H1 (cell line): ENCODE measurements at regions not wholly inside any gene's neighbourhood (a gene's known extent, or its start where the extent isn't known, plus 50 kb on each side); places are given as distances from the start of the nearest gene placed in this dataset.

Source experiments
- CTCF ChIA-PET: fragments of 300-600 bp; sonication (Branson Sonifier 250); formaldehyde crosslinking; loops from one replicate; lab custom pipeline; 2021; ENCODE audit not compliant: partially characterized antibody; lab: Charles Lee
- POLR2A ChIA-PET: fragments of 300-600 bp; sonication (Branson Sonifier 250); formaldehyde crosslinking; loops from one replicate; lab custom pipeline; 2021; ENCODE audit warnings: inconsistent platforms; ENCODE audit not compliant: partially characterized antibody; lab: Charles Lee
- DNase-seq, 2 experiments: peaks; one replicate each; pipeline versions ENCODE4 v3.0.0 to v3.0.0-alpha.2; 2010 to 2022; ENCODE audit warnings: low spot score in 2 of 2, low read depth in 1 of 2, mixed read lengths in 1 of 2
- FAIRE-seq: peaks from 2 replicates; lab custom pipeline; 2011; peaks lifted over from hg19 to GRCh38; lab: Jason Lieb, UNC
- H2AFZ ChIP-seq: 2 replicates; pipeline ENCODE4 v1.8.1; 2012; ENCODE audit warnings: low read length, inconsistent platforms
- H2AK5ac ChIP-seq: 2 replicates; pipeline ENCODE4 v1.6.1; 2013; ENCODE audit warnings: low read depth, low read length
- H2BK120ac ChIP-seq: replicated peaks from 2 replicates; pipeline ENCODE3; 2013; ENCODE audit warnings: low read depth, low read length, inconsistent platforms
- H2BK12ac ChIP-seq: 2 replicates; pipeline ENCODE4 v1.6.1; 2013; ENCODE audit warnings: low read depth, low read length
- H2BK15ac ChIP-seq: 2 replicates; pipeline ENCODE4 v1.6.1; 2013; ENCODE audit warnings: low read length
- H2BK20ac ChIP-seq: 2 replicates; pipeline ENCODE4 v1.6.1; 2013; ENCODE audit warnings: low read length
- H2BK5ac ChIP-seq: 2 replicates; pipeline ENCODE4 v1.6.1; 2013; ENCODE audit warnings: low read depth, low read length
- H3K14ac ChIP-seq: 2 replicates; pipeline ENCODE4 v1.6.1; 2013; ENCODE audit warnings: inconsistent platforms; ENCODE audit not compliant: insufficient read length
- H3K18ac ChIP-seq: 2 replicates; pipeline ENCODE4 v1.6.1; 2013; ENCODE audit warnings: low read length; ENCODE audit errors: extremely low read depth
- H3K23ac ChIP-seq: 2 replicates; pipeline ENCODE4 v1.6.1; 2013; ENCODE audit warnings: inconsistent platforms; ENCODE audit not compliant: insufficient read length
- H3K23me2 ChIP-seq: 2 replicates; pipeline ENCODE4 v1.6.1; 2013; ENCODE audit warnings: low read depth, low read length
- H3K27ac ChIP-seq: 2 replicates; pipeline ENCODE4 v1.6.1; 2011; ENCODE audit warnings: low read depth, low read length, inconsistent platforms
- H3K27me3 ChIP-seq, 4 experiments: replicated peaks in 1 of 4; 1 replicate in 1 of 4; 2 replicates in 3 of 4; pipeline versions ENCODE4 v1.6.1 to v1.8.1; 2011 to 2013; ENCODE audit warnings: low read length in 3 of 4, mild to moderate bottlenecking in 3 of 4, inconsistent platforms in 2 of 4, mixed read lengths in 2 of 4, moderate library complexity in 1 of 4; ENCODE audit not compliant: control insufficient read depth in 3 of 4, insufficient read depth in 3 of 4; ENCODE audit errors: extremely low read depth in 1 of 4
- H3K36me3 ChIP-seq, 4 experiments: 2 replicates each; pipeline versions ENCODE4 v1.6.1 to v1.8.1; 2011 to 2013; ENCODE audit warnings: mild to moderate bottlenecking in 4 of 4, low read length in 3 of 4, moderate library complexity in 2 of 4, control low read depth in 1 of 4, inconsistent platforms in 1 of 4; ENCODE audit not compliant: insufficient read depth in 4 of 4, control insufficient read depth in 2 of 4
- H3K4ac ChIP-seq: replicated peaks from 2 replicates; pipeline ENCODE3; 2013; ENCODE audit warnings: low read length, low read depth, mixed read lengths, inconsistent platforms; ENCODE audit not compliant: insufficient read length
- H3K4me1 ChIP-seq, 4 experiments: replicated peaks in 1 of 4; 1 replicate in 1 of 4; 2 replicates in 3 of 4; pipeline versions ENCODE4 v1.6.1 to v1.8.1; 2011 to 2013; ENCODE audit warnings: low read length in 3 of 4, inconsistent platforms in 2 of 4, mixed read lengths in 1 of 4; ENCODE audit not compliant: insufficient read depth in 4 of 4, control insufficient read depth in 3 of 4
- H3K4me2 ChIP-seq, 2 experiments: 2 replicates each; pipeline versions ENCODE4 v1.6.1 to v1.8.1; 2011 to 2013; ENCODE audit warnings: low read depth in 2 of 2, low read length in 2 of 2, control low read depth in 1 of 2, inconsistent platforms in 1 of 2, mild to moderate bottlenecking in 1 of 2; ENCODE audit not compliant: insufficient read depth in 1 of 2
- H3K4me3 ChIP-seq, 4 experiments: fragments of 200-600, 300-600 bp in 1 of 4; sonication (generic), shearing (Covaris generic), sonication (Bioruptor Twin) in 1 of 4; 2 replicates each; pipeline versions ENCODE4 v1.5.1 to v1.8.1; 2011 to 2016; ENCODE audit warnings: low read length in 4 of 4, low read depth in 3 of 4, control low read depth in 2 of 4, inconsistent platforms in 2 of 4, mild to moderate bottlenecking in 2 of 4, mixed read lengths in 1 of 4, moderate library complexity in 1 of 4; ENCODE audit not compliant: insufficient read depth in 2 of 4; ENCODE audit errors: extremely low read depth in 1 of 4
- H3K56ac ChIP-seq: replicated peaks from 2 replicates; pipeline ENCODE3; 2013; ENCODE audit warnings: low read depth, mild to moderate bottlenecking, mixed read lengths, low read length, inconsistent platforms; ENCODE audit not compliant: insufficient read length
- H3K79me1 ChIP-seq: 2 replicates; pipeline ENCODE4 v1.6.1; 2013; ENCODE audit warnings: low read depth, low read length, control low read depth
- H3K79me2 ChIP-seq, 2 experiments: 2 replicates each; pipeline versions ENCODE4 v1.6.1 to v1.8.1; 2012 to 2013; ENCODE audit warnings: low read length in 2 of 2, mild to moderate bottlenecking in 2 of 2, inconsistent platforms in 1 of 2; ENCODE audit not compliant: insufficient read depth in 2 of 2, control insufficient read depth in 1 of 2
- H3K9ac ChIP-seq, 4 experiments: replicated peaks in 1 of 4; 1 replicate in 1 of 4; 2 replicates in 3 of 4; pipeline versions ENCODE4 v1.6.1 to v1.8.1; 2011 to 2013; ENCODE audit warnings: low read depth in 3 of 4, low read length in 3 of 4, control low read depth in 2 of 4, mild to moderate bottlenecking in 2 of 4, moderate library complexity in 2 of 4, inconsistent platforms in 1 of 4; ENCODE audit errors: extremely low read depth in 1 of 4
- H3K9me3 ChIP-seq, 2 experiments: 2 replicates each; pipeline versions ENCODE4 v1.6.1 to v1.8.1; 2012 to 2013; ENCODE audit warnings: mild to moderate bottlenecking in 2 of 2, moderate library complexity in 2 of 2, control low read depth in 1 of 2, inconsistent platforms in 1 of 2, low read depth in 1 of 2, low read length in 1 of 2, mixed read lengths in 1 of 2; ENCODE audit not compliant: insufficient read depth in 2 of 2
- H4K20me1 ChIP-seq, 2 experiments: replicated peaks in 1 of 2; 2 replicates each; pipeline versions ENCODE3 to v1.8.1; 2011 to 2013; ENCODE audit warnings: inconsistent platforms in 2 of 2, low read length in 2 of 2, mild to moderate bottlenecking in 1 of 2; ENCODE audit not compliant: insufficient read depth in 2 of 2, control insufficient read depth in 1 of 2
- H4K5ac ChIP-seq: 2 replicates; pipeline ENCODE4 v1.6.1; 2013; ENCODE audit warnings: low read length, low read depth, mixed read lengths, inconsistent platforms; ENCODE audit not compliant: insufficient read length
- H4K8ac ChIP-seq: 2 replicates; pipeline ENCODE4 v1.8.0; 2013; ENCODE audit warnings: mild to moderate bottlenecking, moderate library complexity, low read length, inconsistent platforms; ENCODE audit not compliant: insufficient read depth; ENCODE audit errors: extremely low read depth
- H4K91ac ChIP-seq: replicated peaks from 2 replicates; pipeline ENCODE3; 2013; ENCODE audit warnings: low read length, mixed read lengths, inconsistent platforms; ENCODE audit not compliant: insufficient read length
- CEBPB ChIP-seq: IDR thresholded peaks from 2 replicates; pipeline ENCODE4 v1.6.1; 2012; ENCODE audit warnings: low read depth, low read length
- RAD21 ChIP-seq, 2 experiments: IDR thresholded peaks in 1 of 2; conservative IDR thresholded peaks in 1 of 2; 2 replicates each; pipeline ENCODE4 v1.6.1; 2011; ENCODE audit warnings: low read depth in 2 of 2, low read length in 2 of 2, improper control_type of control experiment in 1 of 2, inconsistent platforms in 1 of 2, mild to moderate bottlenecking in 1 of 2, moderate library complexity in 1 of 2
- TAF1 ChIP-seq: IDR thresholded peaks from 2 replicates; pipeline ENCODE4 v1.6.1; 2011; ENCODE audit warnings: mild to moderate bottlenecking, low read depth, low read length
- WGBS, 2 experiments: shearing (Covaris generic) in 1 of 2; methylation state at CpG; one replicate each; pipeline versions ENCODE4 v1.1.6 to v1.1.7; 2013 to 2015; ENCODE audit warnings: low lambda C conversion rate in 2 of 2, mixed read lengths in 2 of 2, inconsistent platforms in 1 of 2, low coverage in 1 of 2, missing lambda C conversion rate in 1 of 2; ENCODE audit not compliant: insufficient replicate concordance in 2 of 2, insufficient coverage in 1 of 2, insufficient read length in 1 of 2; ENCODE audit errors: extremely low coverage in 1 of 2, missing lambda C conversion rate in 1 of 2; 5-methylcytosine and 5-hydroxymethylcytosine counted together
- TF ChIP-seq, protein P1 (sequence below), 3 experiments: IDR thresholded peaks; 1 replicate in 2 of 3; 2 replicates in 1 of 3; pipeline versions ENCODE4 v1.5.1 to v1.6.1; 2011; ENCODE audit warnings: low read length in 3 of 3, mild to moderate bottlenecking in 3 of 3, inconsistent platforms in 2 of 3, low read depth in 1 of 3, moderate library complexity in 1 of 3; ENCODE audit not compliant: insufficient read depth in 1 of 3; ENCODE audit errors: control extremely low read depth in 1 of 3

DNA sequence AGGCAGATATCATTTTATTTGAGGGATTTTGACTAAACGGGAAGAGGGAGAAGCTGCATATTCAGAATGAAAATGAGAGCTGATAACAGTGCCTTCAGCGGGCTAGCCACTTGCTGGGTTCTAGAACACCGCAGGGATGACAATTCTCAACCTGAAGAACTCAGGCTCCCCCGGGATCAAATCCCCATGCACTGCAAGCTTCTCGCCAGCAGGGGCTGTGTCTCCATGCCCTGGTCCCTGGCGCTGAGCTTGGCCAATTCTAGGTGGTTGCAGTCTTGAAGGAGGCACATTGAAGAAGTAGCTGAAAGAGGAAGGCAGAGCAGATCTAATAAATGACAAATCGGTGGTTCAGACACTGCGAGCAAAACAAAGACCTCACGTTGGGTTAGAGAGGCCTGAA is 128.7 kb downstream of the UQCRFS1 start:
- Histone ChIP-seq H3K27ac (no peak overlapping the region), H3K56ac (no peak overlapping the region), H3K4ac (peak overlapping the region; percentile 29), H2BK120ac (no peak overlapping the region), H3K4me1 (peaks cover 0 to 5% (median 2%) of the 10 kb centered on the region in 4 experiments; a peak in 4 of 7 replicates), H2BK12ac (no peak overlapping the region), H3K4me2 (no peak overlapping the region), H3K14ac (no peak overlapping the region), H3K4me3 (no peak overlapping the region), H3K23me2 (no peaks in the 10 kb centered on the region), H4K91ac (no peak overlapping the region), H3K9me3 (no peaks in the 10 kb centered on the region), H2AK5ac (no peak overlapping the region), H4K8ac (no peak overlapping the region; the same call in 1 of the 2 replicates), H2AFZ (no peak overlapping the region), H3K36me3 (no peaks in the 10 kb centered on the region), H3K18ac (no peak overlapping the region), H3K23ac (no peak overlapping the region), H3K9ac (no peak overlapping the region), H2BK5ac (no peak overlapping the region), H2BK20ac (no peak overlapping the region), H4K20me1 (no peaks in the 10 kb centered on the region), H3K79me1 (no peaks in the 10 kb centered on the region), H3K27me3 (no peaks in the 10 kb centered on the region), H2BK15ac (no peak overlapping the region), H3K79me2 (no peaks in the 10 kb centered on the region), H4K5ac (no peak overlapping the region)
- FAIRE-seq (no peak), DNase-seq (peak in 1 of 2 experiments; percentile 68)
- TF ChIP-seq RAD21 (IDR thresholded peaks at IDR 0.05 in 1 of 2, conservative IDR thresholded peaks at IDR 0.05 in 1 of 2; ENCODE audit: low read depth in 2 of 2, low read length in 2 of 2) (peak; percentile 35 to 60), CEBPB (no peak), TAF1 (no peak)
- TF ChIP-seq, protein P1, sequence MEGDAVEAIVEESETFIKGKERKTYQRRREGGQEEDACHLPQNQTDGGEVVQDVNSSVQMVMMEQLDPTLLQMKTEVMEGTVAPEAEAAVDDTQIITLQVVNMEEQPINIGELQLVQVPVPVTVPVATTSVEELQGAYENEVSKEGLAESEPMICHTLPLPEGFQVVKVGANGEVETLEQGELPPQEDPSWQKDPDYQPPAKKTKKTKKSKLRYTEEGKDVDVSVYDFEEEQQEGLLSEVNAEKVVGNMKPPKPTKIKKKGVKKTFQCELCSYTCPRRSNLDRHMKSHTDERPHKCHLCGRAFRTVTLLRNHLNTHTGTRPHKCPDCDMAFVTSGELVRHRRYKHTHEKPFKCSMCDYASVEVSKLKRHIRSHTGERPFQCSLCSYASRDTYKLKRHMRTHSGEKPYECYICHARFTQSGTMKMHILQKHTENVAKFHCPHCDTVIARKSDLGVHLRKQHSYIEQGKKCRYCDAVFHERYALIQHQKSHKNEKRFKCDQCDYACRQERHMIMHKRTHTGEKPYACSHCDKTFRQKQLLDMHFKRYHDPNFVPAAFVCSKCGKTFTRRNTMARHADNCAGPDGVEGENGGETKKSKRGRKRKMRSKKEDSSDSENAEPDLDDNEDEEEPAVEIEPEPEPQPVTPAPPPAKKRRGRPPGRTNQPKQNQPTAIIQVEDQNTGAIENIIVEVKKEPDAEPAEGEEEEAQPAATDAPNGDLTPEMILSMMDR (IDR thresholded peaks at IDR 0.05; ENCODE audit: control extremely low read depth in 1 of 3, insufficient read depth in 1 of 3, low read depth in 1 of 3, low read length in 3 of 3), result peak; percentile 54 to 73 (median 70)
- WGBS, 2 experiments, result 80% methylated on average over 9 of the region's 9 CpGs; no CpG with 5 or more reads in 1 of the 2 experiments
- CTCF ChIA-PET, result interaction anchor here (0.6 to 2.5 kb wide), 23 partner anchors 8 to 475 kb away, joined by 3 to 17 read pairs (median 4); no protein-coding TSS in a partner anchor
- POLR2A ChIA-PET, result no interaction called here
